ENCODE measurements at regions not wholly inside any gene's neighbourhood (a gene's known extent, or its start where the extent isn't known, plus 50 kb on each side); places are given as distances from the start of the nearest gene placed in this dataset.

DNA sequence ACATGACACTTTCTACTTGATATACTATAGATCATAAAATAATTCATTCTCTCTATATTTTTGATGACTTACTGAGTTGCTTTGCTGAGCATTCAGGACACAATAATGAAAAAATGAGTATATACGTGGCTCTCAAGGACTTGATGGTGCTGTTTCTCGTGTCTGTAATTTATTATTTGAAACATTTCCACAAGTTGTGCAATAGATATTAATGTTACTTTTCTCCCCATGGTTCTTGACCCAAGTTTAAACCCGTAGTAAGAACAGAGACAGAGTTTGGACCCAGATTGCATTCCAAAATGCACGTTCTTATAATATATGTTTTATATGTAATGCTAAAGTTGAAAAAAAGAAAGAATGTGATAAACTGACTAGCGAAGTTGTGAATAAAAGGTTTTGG is 94.2 kb upstream of the FAM3C start:
- TF ChIP-seq, protein P1, sequence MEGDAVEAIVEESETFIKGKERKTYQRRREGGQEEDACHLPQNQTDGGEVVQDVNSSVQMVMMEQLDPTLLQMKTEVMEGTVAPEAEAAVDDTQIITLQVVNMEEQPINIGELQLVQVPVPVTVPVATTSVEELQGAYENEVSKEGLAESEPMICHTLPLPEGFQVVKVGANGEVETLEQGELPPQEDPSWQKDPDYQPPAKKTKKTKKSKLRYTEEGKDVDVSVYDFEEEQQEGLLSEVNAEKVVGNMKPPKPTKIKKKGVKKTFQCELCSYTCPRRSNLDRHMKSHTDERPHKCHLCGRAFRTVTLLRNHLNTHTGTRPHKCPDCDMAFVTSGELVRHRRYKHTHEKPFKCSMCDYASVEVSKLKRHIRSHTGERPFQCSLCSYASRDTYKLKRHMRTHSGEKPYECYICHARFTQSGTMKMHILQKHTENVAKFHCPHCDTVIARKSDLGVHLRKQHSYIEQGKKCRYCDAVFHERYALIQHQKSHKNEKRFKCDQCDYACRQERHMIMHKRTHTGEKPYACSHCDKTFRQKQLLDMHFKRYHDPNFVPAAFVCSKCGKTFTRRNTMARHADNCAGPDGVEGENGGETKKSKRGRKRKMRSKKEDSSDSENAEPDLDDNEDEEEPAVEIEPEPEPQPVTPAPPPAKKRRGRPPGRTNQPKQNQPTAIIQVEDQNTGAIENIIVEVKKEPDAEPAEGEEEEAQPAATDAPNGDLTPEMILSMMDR (IDR thresholded peaks at IDR 0.05): no peak
- TF ChIP-seq POLR2A (IDR thresholded peaks at IDR 0.05): no peak

Measured in Peyer's patch (tissue), 4 donors.